ENCODE measurements at regions not wholly inside any gene's neighbourhood (a gene's known extent, or its start where the extent isn't known, plus 50 kb on each side); places are given as distances from the start of the nearest gene placed in this dataset.
"Not testable (repeated sequence)": the region's sequence is repeated elsewhere in the genome, so short reads cannot be mapped to it uniquely, and the experiment has no call there.

DNA sequence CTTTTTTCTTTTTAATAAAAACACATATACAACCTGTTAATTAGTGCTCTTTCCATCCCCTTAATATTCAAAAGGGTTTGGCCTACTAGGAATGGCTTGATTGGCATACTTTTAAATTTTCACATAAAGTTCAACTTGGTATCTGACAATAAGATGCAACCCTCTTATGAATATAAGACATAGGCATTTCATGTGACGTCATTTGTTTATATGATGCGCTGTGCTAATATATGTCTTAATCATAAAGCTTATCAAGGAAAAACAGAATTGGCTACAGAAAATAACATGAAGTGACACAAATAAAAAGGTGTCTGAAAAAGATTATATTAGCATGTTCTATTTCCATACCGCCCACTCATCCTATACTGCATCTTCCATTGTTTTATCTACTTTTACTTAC, 1642.4 kb downstream of the EFNA5 start:
- no peak for DNase-seq (ENCODE audit: low spot score)

DNA sequence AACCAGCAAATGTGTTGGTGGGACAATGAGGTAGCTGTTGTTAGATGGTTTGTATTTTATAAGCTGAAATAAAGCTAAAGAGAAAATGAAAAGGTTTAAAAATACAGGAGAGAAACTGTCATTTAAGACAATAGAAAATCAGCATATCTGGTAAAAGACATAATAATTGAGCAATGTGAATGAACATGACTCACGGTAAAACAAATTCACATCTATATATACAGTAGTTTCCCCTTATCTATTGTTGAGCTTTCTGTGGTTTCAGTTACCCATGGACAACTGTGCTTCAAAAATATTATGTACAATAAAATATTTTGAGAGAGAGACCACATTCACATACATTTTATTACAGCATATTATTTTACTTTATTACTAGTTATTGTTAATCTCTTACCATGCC, 1649.8 kb downstream of the EFNA5 start:
- DNase-seq (ENCODE audit: low spot score): no peak

DNA sequence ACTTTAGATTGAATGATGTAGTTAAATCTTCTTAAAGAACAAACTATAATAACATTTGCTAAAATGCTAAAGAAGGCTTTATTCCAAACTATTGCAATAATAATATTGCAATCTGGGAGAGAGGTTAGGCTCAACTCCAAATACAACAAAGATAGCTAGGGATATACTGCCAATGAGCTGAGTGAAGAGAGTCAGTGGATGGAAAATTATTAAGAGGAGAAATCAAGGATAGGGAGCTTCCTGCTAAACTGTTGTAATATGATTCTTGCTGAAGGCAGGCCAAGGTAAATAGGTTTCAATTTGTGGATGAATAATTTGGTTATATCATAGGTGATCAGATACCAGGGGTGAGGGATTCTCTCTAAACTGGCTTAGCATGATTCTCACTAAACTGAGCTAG, 1651.5 kb downstream of the EFNA5 start:
- peak; percentile 2 for DNase-seq (ENCODE audit: low spot score)

DNA sequence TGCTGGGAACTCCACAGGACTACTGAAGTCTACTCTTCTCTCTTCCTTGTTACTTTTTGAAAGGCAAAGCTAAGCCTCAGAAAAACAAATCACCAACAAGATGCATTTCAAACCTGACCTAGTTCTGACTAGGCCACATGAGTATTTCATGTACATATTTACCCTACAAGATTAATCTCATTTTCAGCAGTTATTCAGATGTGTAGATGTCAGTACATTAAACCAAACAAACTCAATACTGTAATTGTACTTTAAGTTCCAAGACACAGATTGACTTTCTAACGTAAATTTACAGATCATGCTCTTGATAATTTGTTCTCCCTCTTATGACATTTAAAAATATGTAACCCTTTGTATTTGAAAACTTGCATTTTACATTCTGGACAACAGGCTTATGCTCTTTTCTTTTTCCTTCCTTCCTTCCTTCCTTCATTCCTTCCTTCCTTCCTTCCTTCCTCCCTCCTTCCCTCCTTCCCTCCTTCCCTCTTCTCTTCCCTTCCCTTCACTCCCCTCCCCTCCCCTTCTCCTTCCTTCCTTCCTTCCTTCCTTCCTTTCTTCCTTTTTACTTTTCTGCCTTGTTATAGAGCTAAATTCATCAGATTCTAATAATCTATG, 1653.4 kb downstream of the EFNA5 start:
- no peak for DNase-seq (ENCODE audit: low spot score)

DNA sequence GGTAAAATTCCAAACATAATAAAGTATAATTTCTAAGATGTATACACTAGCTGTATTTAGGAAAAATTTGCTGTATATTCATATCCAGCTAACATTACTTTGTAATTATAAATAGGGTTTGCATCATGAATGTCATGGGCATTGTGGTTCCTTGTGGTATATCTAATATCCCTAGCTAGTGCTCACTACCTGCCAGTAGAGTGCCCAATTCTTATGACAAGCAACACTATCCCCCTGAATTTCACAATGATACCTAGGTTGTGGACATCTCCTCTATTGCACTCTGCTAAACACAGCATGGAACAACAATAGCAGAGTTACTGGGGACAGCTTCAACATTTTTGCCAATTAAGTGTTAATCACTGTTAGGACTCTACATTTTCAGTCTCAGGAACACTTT, 1656.5 kb downstream of the EFNA5 start:
- DNase-seq (ENCODE audit: low spot score): no peak

DNA sequence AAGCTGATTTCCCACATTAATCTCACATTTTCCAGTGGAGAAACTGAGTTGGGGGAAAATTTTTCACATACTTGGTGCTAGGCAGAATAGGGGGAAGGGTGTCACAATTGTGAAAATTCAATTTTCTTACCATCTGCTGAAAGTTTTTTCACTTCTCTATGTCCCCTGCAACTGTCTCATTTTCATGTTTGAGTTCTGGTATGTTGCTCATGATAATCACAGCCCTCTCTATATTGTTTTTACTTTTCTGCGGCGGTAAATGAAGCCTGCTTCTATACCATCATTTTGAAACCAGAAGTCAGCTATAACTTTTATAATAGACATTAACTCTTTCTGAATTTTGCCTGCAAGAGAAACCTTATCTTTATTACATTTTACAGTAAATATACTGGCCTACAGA, 1664.5 kb downstream of the EFNA5 start:
- DNase-seq (ENCODE audit: low spot score): no peak

DNA sequence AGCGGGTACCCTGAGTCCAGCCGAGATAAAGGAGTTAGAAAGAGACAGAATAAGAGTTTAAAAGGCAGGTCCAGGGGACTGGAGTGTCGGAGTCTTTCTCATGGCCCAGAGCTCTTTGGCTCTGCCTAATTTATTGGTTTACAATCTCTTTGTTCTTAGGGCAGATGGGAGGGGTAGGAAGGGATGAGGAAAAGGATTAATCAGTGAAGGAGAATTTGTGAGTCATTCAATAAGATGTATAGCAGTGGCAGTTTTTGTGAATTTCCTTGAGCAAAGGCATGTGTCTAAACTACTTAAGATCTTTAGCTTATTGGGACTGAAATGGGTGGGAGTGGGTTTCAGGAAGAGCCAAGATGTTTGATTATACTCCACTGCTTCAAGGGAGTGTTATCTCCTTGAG, 1671.7 kb downstream of the EFNA5 start:
- not testable (repeated sequence) for DNase-seq (ENCODE audit: low spot score)

DNA sequence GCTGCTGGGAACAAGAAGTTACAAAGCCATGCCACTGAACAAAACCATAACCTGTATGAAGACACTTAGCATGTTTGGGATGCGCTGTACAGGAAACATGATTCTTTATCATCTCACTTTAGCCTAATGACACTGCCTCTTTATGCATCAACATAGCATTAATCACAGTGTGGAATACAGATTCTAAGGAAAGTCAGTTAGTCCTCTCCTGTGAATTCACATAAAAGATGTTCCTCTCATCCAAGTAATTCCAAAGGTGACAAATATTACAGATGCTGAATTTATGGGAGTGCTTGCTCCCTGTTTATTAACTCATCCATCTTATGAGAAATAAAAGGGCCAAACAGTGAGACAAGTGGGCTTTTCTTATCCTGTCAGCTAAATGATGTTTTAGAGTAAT, 1677.7 kb downstream of the EFNA5 start:
- DNase-seq (ENCODE audit: low spot score): no peak

DNA sequence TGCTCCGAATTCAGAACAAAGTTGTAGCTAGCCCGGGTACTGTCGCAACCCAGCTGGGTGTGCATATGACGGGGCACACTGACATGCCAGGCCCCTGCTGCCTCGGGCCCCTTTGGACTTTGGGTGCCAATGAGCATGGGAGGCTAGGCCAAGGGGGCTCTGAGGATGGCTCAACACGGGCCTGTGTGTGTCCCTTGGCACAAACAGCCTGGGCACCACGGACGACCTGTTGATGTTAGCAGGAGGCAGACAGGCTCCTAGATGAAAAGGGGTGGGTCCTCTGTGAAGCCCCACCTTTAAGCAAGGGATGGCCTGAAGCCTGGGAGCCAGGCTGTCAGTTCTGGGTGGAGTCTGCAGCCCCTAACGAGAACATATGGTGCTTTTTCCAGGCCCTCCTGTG, 1688.2 kb downstream of the EFNA5 start:
- no peak for DNase-seq (ENCODE audit: low spot score)

DNA sequence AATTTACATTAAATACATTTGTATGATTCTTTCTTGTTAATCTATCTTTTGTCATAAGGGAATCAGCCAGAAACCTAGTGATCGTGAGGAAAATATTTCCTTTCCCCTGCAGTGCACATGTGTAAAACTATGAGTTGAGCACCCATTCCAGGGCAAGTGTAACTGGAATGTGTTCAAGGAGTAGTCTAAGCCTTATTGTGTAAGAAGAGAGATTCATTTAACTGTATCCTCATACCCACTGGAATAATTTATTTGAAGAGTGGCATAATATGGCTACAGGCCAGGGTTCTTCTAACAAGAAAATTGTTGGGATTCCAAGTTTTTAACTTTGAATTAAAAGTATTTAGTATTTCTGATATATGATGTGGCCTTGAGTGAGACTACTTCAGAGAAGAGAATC, 1692.7 kb downstream of the EFNA5 start:
- DNase-seq (ENCODE audit: low spot score): peak; percentile 2

DNA sequence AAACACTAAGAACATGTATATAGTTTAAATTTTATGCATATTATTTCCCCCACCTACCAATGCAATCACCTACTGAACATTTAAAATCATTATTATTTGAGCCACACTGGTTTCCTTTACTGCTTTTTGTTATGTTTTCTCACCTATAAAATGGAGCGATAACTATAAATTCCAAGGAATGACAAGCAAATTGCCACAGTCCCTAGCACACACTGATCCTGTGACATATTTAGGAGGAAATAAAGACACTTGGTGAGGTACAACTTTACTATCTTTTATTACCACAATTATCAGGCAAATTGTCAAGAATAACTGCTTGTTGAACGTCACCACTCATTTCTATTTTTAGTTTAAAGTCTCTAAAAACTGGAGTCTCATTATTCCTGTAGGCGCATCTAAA, 1693.6 kb downstream of the EFNA5 start:
- DNase-seq (ENCODE audit: low spot score): no peak

DNA sequence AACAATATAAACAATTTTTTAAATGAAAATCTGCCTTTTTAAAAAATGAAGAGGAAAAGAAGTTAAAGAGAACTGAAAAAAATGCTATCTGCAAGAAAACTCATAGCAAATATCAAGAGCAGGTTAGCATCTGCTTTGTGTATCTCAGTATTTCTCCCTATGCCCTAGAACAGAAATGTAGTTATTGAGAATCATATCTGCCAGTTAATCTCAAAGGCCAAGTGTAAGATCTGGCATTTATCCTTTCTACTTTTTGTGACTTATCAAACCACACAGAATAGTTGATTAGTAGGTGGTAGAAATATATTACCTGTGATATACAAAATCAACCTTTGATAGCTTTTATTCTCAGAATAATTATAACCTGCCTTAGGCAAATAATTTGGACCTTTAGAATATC, 1699.8 kb downstream of the EFNA5 start:
- DNase-seq (ENCODE audit: low spot score): no peak

DNA sequence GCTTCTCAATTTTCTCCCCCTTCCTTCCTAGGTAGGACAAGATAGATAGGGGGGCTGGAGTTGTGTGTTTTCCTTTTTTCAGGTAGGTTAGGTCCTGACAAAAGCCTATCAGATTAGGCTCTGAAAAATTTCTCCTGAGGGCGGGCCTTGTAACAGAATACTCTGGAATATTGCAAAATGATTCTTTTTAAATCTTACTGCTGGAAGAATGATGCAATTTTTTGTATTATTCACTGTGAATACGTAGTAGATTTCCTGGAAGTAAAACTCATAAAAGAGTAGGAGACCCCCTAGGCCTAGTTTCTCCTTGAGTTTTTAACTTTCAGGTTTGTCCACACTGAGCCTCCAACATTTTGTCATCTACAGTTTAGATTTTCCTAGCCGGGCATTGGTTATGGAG, 1701.8 kb downstream of the EFNA5 start:
- no peak for DNase-seq (ENCODE audit: low spot score)

DNA sequence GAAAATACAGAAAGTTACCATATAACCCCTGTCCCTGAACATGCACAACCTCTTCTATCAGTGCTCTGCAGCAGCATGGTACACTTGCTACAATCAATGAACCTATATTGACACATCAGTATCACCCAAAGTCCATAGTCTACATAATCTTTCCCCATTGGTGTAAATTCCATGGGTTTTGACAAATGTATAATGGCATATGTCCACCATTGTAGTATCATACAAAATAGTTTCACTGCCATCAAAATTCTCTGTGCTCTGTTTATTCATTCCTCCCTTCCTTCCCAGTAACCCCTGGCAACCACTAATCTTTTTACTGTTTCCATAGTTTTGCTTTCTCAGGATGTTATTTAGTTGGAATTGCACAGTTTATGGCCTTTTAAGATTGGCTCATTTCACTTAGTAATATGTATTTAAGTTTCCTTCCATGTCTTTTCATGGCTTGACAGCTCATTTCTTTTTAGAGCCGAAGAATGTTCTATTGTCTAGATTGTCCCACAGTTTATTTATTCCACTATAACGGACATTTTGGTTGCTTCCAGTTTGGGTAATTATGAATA, 1707.0 kb downstream of the EFNA5 start:
- DNase-seq (ENCODE audit: low spot score): peak; percentile 10

DNA sequence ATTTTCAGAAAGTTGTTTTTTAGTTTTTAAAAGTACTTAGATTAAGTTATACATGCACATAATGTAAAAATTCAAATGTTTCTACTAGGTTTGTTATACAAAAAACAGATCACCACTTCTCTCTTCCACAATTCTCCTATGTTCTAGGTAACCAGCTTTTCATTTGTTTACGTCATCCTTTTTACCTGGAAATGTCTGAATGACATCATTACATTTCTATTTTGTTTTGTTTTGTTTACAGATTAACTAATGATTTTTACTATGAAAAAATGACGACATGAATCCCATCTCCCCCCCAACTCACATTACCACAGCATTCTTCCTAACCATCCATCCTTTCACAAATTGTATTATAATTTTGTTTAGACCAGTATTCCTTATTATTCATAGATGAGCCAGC, 1709.2 kb downstream of the EFNA5 start:
- no peak for DNase-seq (ENCODE audit: low spot score)

DNA sequence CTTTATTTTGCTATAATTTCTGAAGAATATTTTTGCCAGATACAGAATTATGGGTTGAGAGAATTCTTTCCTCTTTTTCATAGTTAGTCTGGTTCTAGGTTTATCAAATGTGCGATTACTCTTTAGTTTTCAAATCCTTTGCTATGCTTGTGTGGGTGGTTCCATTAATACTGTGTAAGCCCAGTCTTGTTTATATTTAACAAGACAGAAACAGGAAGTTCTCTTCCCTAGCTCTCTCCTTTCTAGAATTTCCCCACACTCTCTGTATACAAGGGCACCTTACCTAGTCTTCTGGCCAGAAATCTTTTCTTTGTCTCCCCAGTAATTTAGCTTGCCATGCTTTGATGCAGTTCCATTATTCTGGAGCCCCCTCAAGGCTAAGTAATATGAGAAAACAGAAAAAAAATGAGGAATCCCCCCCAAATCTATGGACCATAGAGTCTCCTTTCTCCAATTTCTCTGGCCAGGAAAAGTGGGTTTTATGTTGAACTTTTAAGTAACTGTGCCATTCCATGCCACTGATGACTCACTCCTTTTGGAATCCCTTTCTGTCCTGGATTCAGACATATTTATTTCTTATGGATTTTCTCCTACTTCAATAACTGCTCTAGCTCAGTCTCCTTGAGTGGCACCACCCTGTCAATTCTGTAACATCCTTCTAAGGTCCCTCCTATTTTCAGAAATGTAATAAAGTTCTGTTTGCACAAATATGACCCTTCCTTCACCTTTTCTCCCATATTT, 1714.1 kb downstream of the EFNA5 start:
- DNase-seq (ENCODE audit: low spot score): no peak

DNA sequence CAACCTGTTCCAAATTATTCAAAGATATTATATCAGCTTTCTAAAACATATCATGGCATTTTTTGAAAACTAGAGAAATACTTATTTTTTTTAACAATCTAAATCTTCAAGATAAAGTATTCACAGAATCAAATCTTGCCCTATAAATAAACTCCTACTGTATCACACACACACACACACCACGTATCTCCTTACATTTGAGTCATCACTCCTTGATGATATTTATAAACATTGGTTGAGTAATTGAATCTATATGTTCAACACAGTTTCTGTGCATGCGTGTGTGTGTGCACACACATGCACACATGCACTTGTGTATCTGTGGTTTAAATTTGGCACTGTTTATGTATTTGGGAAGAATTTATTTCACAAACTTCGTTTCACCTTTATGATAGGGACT, 1716.4 kb downstream of the EFNA5 start:
- no peak for DNase-seq (ENCODE audit: low spot score)

DNA sequence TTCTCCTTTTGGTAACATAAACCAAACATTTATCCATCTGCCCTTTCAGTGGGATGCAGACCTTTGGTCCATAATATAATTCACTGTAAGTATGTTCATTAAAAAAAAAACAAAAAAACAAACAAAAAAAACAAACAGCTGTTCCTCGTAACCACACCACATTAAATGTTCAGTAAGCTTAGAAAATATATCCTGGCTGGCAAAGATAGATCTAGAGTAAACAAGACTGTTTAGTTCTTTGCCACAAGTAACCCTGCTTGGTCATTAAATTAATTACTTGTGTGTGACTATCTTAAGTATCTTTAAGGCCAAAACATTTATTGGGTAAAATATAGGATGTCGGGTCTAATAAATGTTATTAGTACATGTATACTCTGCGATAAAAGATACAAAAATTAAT, 1717.1 kb downstream of the EFNA5 start:
- no peak for DNase-seq (ENCODE audit: low spot score)

DNA sequence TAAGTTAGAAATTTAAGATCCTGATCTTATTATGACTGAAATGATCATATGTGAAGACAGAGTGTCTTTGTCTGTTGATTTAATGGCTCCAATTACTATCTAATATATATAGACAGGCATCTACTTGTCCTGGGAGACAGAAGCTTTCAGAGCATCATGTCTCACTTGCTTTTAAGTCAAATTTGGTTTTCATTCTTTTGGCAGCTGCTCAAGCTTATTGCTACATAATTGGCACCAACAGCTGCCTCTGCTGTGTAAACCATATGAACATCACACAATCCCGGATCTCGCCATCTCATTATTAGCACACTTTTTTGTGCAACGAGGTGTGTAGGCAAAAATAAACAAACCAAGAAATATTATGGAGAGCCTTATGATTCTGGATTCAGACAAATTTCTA, 1717.9 kb downstream of the EFNA5 start:
- DNase-seq (ENCODE audit: low spot score): no peak

DNA sequence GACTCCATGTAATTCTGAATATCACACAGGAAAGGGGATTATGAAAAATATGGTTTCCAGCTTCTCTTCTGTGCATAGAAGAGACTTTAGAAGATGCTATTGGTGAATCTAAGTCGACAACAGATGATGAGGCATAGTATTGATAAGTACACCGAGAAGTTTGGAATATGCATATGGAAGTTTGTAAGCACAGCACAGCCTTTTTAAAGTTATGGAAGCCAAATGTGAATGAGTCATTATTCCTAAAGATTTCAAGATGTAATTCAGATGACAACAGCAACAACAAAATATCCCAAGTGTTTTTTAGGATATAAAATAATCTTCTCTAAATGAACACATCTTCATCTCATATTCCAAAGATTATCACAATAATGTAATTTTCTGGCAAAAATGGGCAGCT, 1723.3 kb downstream of the EFNA5 start:
- no peak for DNase-seq (ENCODE audit: low spot score)

DNA sequence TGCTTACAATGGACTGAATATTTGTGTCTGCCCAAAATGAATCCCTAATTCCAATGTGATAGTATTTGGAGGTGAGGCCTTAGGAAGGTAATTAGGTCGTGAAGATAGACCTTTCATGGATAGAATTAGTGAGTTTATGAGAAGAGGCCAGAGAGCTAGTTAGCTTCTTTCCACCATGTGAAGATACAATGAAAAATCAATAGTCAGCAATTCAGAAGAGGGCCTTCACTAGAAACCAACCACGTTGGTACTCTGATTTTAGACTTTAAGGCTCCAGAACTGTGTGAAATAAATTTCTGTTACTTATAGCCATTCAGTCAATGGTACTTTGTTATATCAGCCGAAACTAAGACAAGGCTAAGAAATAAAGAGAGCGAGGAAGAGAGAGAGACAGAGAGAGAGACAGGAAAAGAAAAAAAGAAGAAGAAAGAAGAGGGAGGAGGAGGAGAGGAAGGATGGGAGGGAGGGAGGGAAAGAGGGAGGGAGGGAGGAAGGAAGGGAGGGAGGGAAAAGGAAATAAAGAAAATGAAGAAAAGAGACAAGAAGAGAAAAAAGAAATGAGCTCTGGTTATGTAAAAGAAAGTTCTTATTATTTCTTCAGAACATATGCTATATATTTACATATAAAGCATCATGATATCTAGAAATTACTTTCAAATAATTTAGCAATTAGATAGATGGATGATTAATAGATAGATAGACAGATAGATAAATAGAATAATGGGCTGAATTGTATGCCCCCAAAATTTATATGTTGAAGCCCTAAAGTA, 1725.3 kb downstream of the EFNA5 start:
- no peak for DNase-seq (ENCODE audit: low spot score)

DNA sequence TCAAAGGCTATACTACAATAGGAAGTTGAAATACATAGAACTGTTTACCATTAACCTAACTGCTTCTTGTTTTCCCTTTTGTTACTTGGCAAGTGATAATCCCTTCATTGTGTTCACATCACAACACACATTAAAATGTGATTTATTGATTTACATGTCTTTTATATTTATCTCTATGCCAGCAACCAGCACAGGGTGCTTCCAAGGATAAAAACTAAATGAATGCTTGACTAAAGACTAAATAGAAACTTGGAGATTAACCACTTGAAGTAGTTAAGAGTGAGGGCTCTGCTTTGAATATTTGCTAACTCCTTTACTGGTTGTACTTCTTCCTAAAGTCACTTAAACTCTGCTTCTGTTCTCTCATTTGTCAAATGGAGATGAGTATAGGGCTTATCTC, 1730.6 kb downstream of the EFNA5 start:
- DNase-seq (ENCODE audit: low spot score): no peak

DNA sequence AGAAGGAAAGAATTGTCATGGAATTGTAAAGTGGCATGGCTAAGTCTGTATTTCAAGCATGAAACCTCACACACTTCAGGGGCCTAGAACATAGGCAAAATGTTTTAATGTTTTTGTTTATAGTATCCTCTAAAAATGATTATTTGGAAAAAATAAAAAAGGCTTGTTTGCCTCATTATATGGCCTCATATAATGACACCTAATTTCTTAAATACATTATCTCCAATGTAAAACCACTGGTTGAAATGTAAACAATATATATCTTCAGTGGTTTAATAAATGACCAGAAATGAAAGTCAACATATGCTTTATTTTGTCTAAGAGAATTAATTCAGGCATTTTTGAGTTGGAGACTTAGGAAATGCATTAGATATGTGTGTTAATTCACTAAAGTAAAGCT, 1736.6 kb downstream of the EFNA5 start:
- no peak for DNase-seq (ENCODE audit: low spot score)

All from umbilical cord (tissue), 1 donor.